ENCODE measurements at regions not wholly inside any gene's neighbourhood (a gene's known extent, or its start where the extent isn't known, plus 50 kb on each side); places are given as distances from the start of the nearest gene placed in this dataset.

GRCh38 chr18:70520867-70521266 lies 232.0 kb downstream of the SOCS6 start:
- DNase-seq (ENCODE audit: low read depth in 1 of 2, low spot score in 1 of 2): no peak
- TF ChIP-seq CTCF (IDR thresholded peaks at IDR 0.05; ENCODE audit: low read depth, low read length): no peak
- no peaks in the 10 kb centered on the region for H3K4me1 ChIP-seq (ENCODE audit: low read depth)
- H3K4me3 ChIP-seq: no peak overlapping the region
- H3K36me3 ChIP-seq: no peaks in the 10 kb centered on the region
- no peaks in the 10 kb centered on the region for H3K9me3 ChIP-seq (ENCODE audit: low read depth)
- H3K27ac ChIP-seq: no peak overlapping the region
- H3K27me3 ChIP-seq: no peaks in the 10 kb centered on the region

DNA sequence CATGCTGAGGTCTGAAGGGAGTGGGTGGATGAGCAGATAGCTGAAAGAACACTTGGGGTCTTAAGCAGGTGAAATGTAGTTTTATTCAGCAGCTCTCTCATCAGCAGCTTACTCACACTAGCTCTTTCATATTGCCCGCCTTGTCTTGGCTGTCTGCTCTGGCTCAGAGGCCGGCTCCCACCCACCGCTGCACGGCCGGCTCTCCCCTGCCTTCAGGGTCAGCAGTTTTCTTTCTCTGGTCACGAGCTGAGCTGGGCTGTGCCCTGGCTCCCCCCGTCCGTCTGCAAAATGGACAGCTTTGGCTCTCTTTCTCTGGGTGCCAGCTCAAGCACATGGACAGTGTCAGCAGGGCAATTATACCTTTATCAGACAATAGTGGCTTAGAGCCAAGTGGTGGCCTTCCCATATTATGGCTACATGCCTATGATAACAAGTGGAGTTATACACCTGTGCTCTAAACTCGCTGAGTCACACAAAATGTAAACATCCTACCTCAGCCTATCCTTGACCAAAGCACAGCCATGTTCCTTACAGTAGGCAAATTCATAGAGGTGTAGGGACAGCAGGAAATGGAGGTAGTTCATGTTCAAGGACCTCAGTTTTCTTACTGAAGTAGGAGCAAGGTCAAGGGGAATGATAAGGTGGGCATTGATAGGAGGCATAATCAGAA lies 224.8 kb downstream of the SOCS6 start:
- H3K4me3 ChIP-seq: no peak overlapping the region
- TF ChIP-seq CTCF (IDR thresholded peaks at IDR 0.05; ENCODE audit: low read depth, low read length): no peak
- H3K4me1 ChIP-seq (ENCODE audit: low read depth): no peaks in the 10 kb centered on the region
- H3K36me3 ChIP-seq: no peaks in the 10 kb centered on the region
- no peaks in the 10 kb centered on the region for H3K9me3 ChIP-seq (ENCODE audit: low read depth)
- no peak for DNase-seq (ENCODE audit: low read depth in 1 of 2, low spot score in 1 of 2)
- H3K27me3 ChIP-seq: no peaks in the 10 kb centered on the region
- H3K27ac ChIP-seq: no peak overlapping the region

- no peaks in the 10 kb centered on the region for H3K36me3 ChIP-seq
- no peak for DNase-seq (ENCODE audit: low read depth in 1 of 2, low spot score in 1 of 2)
- H3K4me1 ChIP-seq (ENCODE audit: low read depth): no peaks in the 10 kb centered on the region
- H3K27ac ChIP-seq: no peak overlapping the region
- H3K27me3 ChIP-seq: no peaks in the 10 kb centered on the region
- H3K4me3 ChIP-seq: no peak overlapping the region
- TF ChIP-seq CTCF (IDR thresholded peaks at IDR 0.05; ENCODE audit: low read depth, low read length): no peak
- no peaks in the 10 kb centered on the region for H3K9me3 ChIP-seq (ENCODE audit: low read depth)
These were observed 219.1 kb downstream of the SOCS6 start for GRCh38 chr18:70507970-70508369.

DNA sequence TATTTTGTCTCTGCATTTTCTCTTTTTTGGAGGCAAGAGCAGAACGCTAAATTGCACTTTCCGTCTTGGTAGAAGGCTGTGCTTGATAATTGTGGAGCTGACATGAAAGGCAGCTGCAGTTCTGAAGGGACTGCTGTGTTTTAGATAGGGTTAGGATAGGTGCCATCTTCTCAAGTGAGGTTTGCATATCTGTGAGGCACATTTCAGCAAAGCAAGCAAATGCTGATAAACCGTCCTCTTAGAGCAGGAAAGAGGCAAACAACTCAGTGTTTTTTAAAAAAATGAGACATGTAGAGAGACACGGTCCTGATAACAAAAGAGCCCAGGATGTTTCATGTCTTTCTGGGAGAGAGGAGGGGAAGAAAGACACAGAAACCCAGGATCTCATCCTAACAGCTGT lies 217.7 kb downstream of the SOCS6 start:
- TF ChIP-seq CTCF (IDR thresholded peaks at IDR 0.05; ENCODE audit: low read depth, low read length): no peak
- no peak overlapping the region for H3K27ac ChIP-seq
- no peaks in the 10 kb centered on the region for H3K27me3 ChIP-seq
- no peak for DNase-seq (ENCODE audit: low read depth in 1 of 2, low spot score in 1 of 2)
- H3K36me3 ChIP-seq: no peaks in the 10 kb centered on the region
- no peak overlapping the region for H3K4me3 ChIP-seq
- no peaks in the 10 kb centered on the region for H3K9me3 ChIP-seq (ENCODE audit: low read depth)
- no peaks in the 10 kb centered on the region for H3K4me1 ChIP-seq (ENCODE audit: low read depth)

- no peak for DNase-seq (ENCODE audit: low read depth in 1 of 2, low spot score in 1 of 2)
- Histone ChIP-seq H3K36me3 (no peaks in the 10 kb centered on the region), H3K4me1 (ENCODE audit: low read depth) (no peaks in the 10 kb centered on the region), H3K27ac (no peak overlapping the region), H3K9me3 (ENCODE audit: low read depth) (no peaks in the 10 kb centered on the region), H3K4me3 (no peak overlapping the region), H3K27me3 (no peaks in the 10 kb centered on the region)
- no peak for TF ChIP-seq CTCF (IDR thresholded peaks at IDR 0.05; ENCODE audit: low read depth, low read length)
These were observed 214.2 kb downstream of the SOCS6 start for GRCh38 chr18:70503060-70503459.

All from cardiac muscle cell (in vitro differentiated cells and primary cell).